ENCODE measurements at regions not wholly inside any gene's neighbourhood (a gene's known extent, or its start where the extent isn't known, plus 50 kb on each side); places are given as distances from the start of the nearest gene placed in this dataset.

- no peak for TF ChIP-seq CTCF (IDR thresholded peaks at IDR 0.05; ENCODE audit: borderline replicate concordance, extremely low read depth, low read length, poor library complexity, severe bottlenecking)
- no peak for TF ChIP-seq EZH2 (IDR thresholded peaks at IDR 0.05; ENCODE audit: borderline replicate concordance, low read depth, low read length, severe bottlenecking)
Measured at GRCh38 chr11:25327656-25328055, 830.8 kb downstream of the LUZP2 start.

All from DND-41 (cell line).